Activated naive CD4-positive, alpha-beta T cell treated with anti-CD3 and anti-CD28 coated beads for 36 hours (primary cell): ENCODE measurements at regions not wholly inside any gene's neighbourhood (a gene's known extent, or its start where the extent isn't known, plus 50 kb on each side); places are given as distances from the start of the nearest gene placed in this dataset.

Experiments used
- CTCF ChIA-PET: fragments of 350-600 bp; sonication (Branson Sonifier 250); formaldehyde crosslinking; loops from one replicate; lab custom pipeline; 2021; ENCODE audit warnings: antibody characterized with exemption; lab: Charles Lee
- DNase-seq: peaks from one replicate; pipeline ENCODE4 v3.0.0-alpha.2; 2020
- H3K27ac Mint-ChIP-seq: one replicate; pipeline ENCODE4 v1.8.0; 2021; ENCODE audit warnings: mild to moderate bottlenecking, mixed read lengths
- H3K27me3 Mint-ChIP-seq: one replicate; pipeline ENCODE4 v1.8.0; 2021; ENCODE audit warnings: low read depth, mixed read lengths
- H3K36me3 Mint-ChIP-seq: one replicate; pipeline ENCODE4 v1.8.0; 2021; ENCODE audit warnings: low read depth, mixed read lengths
- H3K4me1 Mint-ChIP-seq: one replicate; pipeline ENCODE4 v1.8.0; 2021; ENCODE audit warnings: low read depth, mixed read lengths
- H3K4me3 Mint-ChIP-seq: one replicate; pipeline ENCODE4 v1.8.0; 2021; ENCODE audit warnings: mild to moderate bottlenecking, moderate library complexity, mixed read lengths
- H3K9me3 Mint-ChIP-seq: one replicate; pipeline ENCODE4 v1.8.0; 2021; ENCODE audit warnings: mixed read lengths
- intact Hi-C: fragments of 100-400 bp; cut with micrococcal nuclease; formaldehyde crosslinking; loops from one replicate; pipeline ENCODE4 v1.15.1; 2023

- intact Hi-C loops = loop anchor here (10.0 kb wide), 1 partner anchor 1272 kb away; no protein-coding TSS in a partner anchor
- Mint-ChIP-seq H3K9me3 (no peaks in the 10 kb centered on the region), H3K27me3 (no peaks in the 10 kb centered on the region), H3K4me3 (no peak overlapping the region), H3K27ac (no peak overlapping the region), H3K36me3 (no peaks in the 10 kb centered on the region), H3K4me1 (peaks cover 10% of the 10 kb centered on the region)
- CTCF ChIA-PET = interaction anchor here (1.9 kb wide), 1 partner anchor 13 kb away, joined by 6 read pairs; no protein-coding TSS in a partner anchor
- no peak for DNase-seq
Observed at GRCh38 chr14:56487090-56487667, 92.4 kb upstream of the TMEM260 start.

GRCh38 chr14:56487761-56488160 is 91.8 kb upstream of the TMEM260 start:
- Mint-ChIP-seq H3K27me3 (no peaks in the 10 kb centered on the region), H3K4me1 (peaks cover 10% of the 10 kb centered on the region), H3K27ac (no peak overlapping the region), H3K36me3 (no peaks in the 10 kb centered on the region), H3K9me3 (no peaks in the 10 kb centered on the region), H3K4me3 (no peak overlapping the region)
- no peak for DNase-seq
- intact Hi-C loops = loop anchor here (10.0 kb wide), 1 partner anchor 1273 kb away; no protein-coding TSS in a partner anchor
- CTCF ChIA-PET = interaction anchor here (1.5 to 1.9 kb wide), 2 partner anchors 11 to 13 kb away, joined by 5 to 6 read pairs; no protein-coding TSS in a partner anchor

- intact Hi-C loops = loop anchor here (10.0 kb wide), 1 partner anchor 1274 kb away; no protein-coding TSS in a partner anchor
- Mint-ChIP-seq H3K4me1 (peaks cover 10% of the 10 kb centered on the region), H3K36me3 (no peaks in the 10 kb centered on the region), H3K4me3 (no peak overlapping the region), H3K27ac (no peak overlapping the region), H3K9me3 (no peaks in the 10 kb centered on the region), H3K27me3 (no peaks in the 10 kb centered on the region)
- CTCF ChIA-PET = interaction anchor here (1.0 to 2.1 kb wide), 4 partner anchors 11 to 709 kb away, joined by 3 to 6 read pairs (median 6); no protein-coding TSS in a partner anchor
- DNase-seq = no peak
Observed at GRCh38 chr14:56488306-56488705, 91.3 kb upstream of the TMEM260 start.

GRCh38 chr14:56490379-56490778 is 89.2 kb upstream of the TMEM260 start:
- CTCF ChIA-PET = interaction anchor here (0.5 to 2.9 kb wide), 45 partner anchors 9 to 1582 kb away, joined by 3 to 15 read pairs (median 4); partner anchors contain the start of gene TMEM260
- no peak for DNase-seq

GRCh38 chr14:56491299-56492285 is 88.0 kb upstream of the TMEM260 start:
- Mint-ChIP-seq H3K27me3 (no peaks in the 10 kb centered on the region), H3K9me3 (no peaks in the 10 kb centered on the region), H3K4me1 (peaks cover 10% of the 10 kb centered on the region), H3K27ac (no peak overlapping the region), H3K36me3 (no peaks in the 10 kb centered on the region), H3K4me3 (no peak overlapping the region)
- peak; percentile 45 for DNase-seq
- intact Hi-C loops = loop anchor here (1.0 to 10.0 kb wide), 6 partner anchors 169 to 1581 kb away; no protein-coding TSS in a partner anchor
- CTCF ChIA-PET = interaction anchor here (0.6 to 2.9 kb wide), 34 partner anchors 10 to 1581 kb away, joined by 3 to 15 read pairs (median 4); partner anchors contain the start of gene TMEM260

More at GRCh38 chr14:56490379-56490778, 89.2 kb upstream of the TMEM260 start:
- peaks cover 10% of the 10 kb centered on the region for H3K4me1 Mint-ChIP-seq
- intact Hi-C loops = loop anchor here (1.0 to 10.0 kb wide), 5 partner anchors 384 to 827 kb away; no protein-coding TSS in a partner anchor
- no peak overlapping the region for H3K27ac Mint-ChIP-seq
- no peak overlapping the region for H3K4me3 Mint-ChIP-seq
- H3K9me3 Mint-ChIP-seq = no peaks in the 10 kb centered on the region
- H3K36me3 Mint-ChIP-seq = no peaks in the 10 kb centered on the region
- H3K27me3 Mint-ChIP-seq = no peaks in the 10 kb centered on the region

- CTCF ChIA-PET = interaction anchor here (0.9 kb wide), 1 partner anchor 192 kb away, joined by 3 read pairs; no protein-coding TSS in a partner anchor
- intact Hi-C loops = loop anchor here (10.0 kb wide), 1 partner anchor 381 kb away; no protein-coding TSS in a partner anchor
Observed at GRCh38 chr14:56494167-56494566, 85.4 kb upstream of the TMEM260 start.

GRCh38 chr14:56498112-56498511 is 81.5 kb upstream of the TMEM260 start:
- Mint-ChIP-seq H3K4me3 (no peak overlapping the region), H3K9me3 (no peaks in the 10 kb centered on the region), H3K27me3 (peaks cover 5% of the 10 kb centered on the region), H3K4me1 (peaks cover 3% of the 10 kb centered on the region), H3K36me3 (no peaks in the 10 kb centered on the region), H3K27ac (no peak overlapping the region)
- intact Hi-C loops = loop anchor here (10.0 kb wide), 1 partner anchor 377 kb away; no protein-coding TSS in a partner anchor
- CTCF ChIA-PET = no interaction called here
- no peak for DNase-seq

More at GRCh38 chr14:56494167-56494566, 85.4 kb upstream of the TMEM260 start:
- no peaks in the 10 kb centered on the region for H3K27me3 Mint-ChIP-seq
- H3K4me3 Mint-ChIP-seq = no peak overlapping the region
- no peaks in the 10 kb centered on the region for H3K9me3 Mint-ChIP-seq
- H3K4me1 Mint-ChIP-seq = peaks cover 10% of the 10 kb centered on the region
- no peak overlapping the region for H3K27ac Mint-ChIP-seq
- no peak for DNase-seq
- H3K36me3 Mint-ChIP-seq = no peaks in the 10 kb centered on the region

GRCh38 chr14:56501909-56502530 is 77.6 kb upstream of the TMEM260 start:
- Mint-ChIP-seq H3K4me3 (no peak overlapping the region), H3K27ac (no peak overlapping the region), H3K9me3 (no peaks in the 10 kb centered on the region), H3K27me3 (peaks cover 5% of the 10 kb centered on the region), H3K36me3 (no peaks in the 10 kb centered on the region), H3K4me1 (peaks cover 3% of the 10 kb centered on the region)
- no peak for DNase-seq
- CTCF ChIA-PET = interaction anchor here (1.3 kb wide), 1 partner anchor 11 kb away, joined by 6 read pairs; no protein-coding TSS in a partner anchor
- intact Hi-C loops = no loop called here

- Mint-ChIP-seq H3K36me3 (no peaks in the 10 kb centered on the region), H3K27ac (no peak overlapping the region), H3K9me3 (no peaks in the 10 kb centered on the region), H3K4me3 (no peak overlapping the region), H3K4me1 (peaks cover 3% of the 10 kb centered on the region), H3K27me3 (peaks cover 5% of the 10 kb centered on the region)
- DNase-seq = no peak
- CTCF ChIA-PET = interaction anchor here (0.7 to 2.1 kb wide), 2 partner anchors 15 to 987 kb away, joined by 5 to 11 read pairs; no protein-coding TSS in a partner anchor
- intact Hi-C loops = no loop called here
Observed at GRCh38 chr14:56505361-56505760, 74.2 kb upstream of the TMEM260 start.

- no peaks in the 10 kb centered on the region for H3K36me3 Mint-ChIP-seq
Observed at GRCh38 chr14:56512521-56512920, 67.1 kb upstream of the TMEM260 start.

GRCh38 chr14:56514663-56515371 is 64.8 kb upstream of the TMEM260 start:
- CTCF ChIA-PET = no interaction called here
- DNase-seq = peak; percentile 17
- H3K4me1 Mint-ChIP-seq = peaks cover 5% of the 10 kb centered on the region
- H3K27me3 Mint-ChIP-seq = peaks cover 12% of the 10 kb centered on the region
- intact Hi-C loops = no loop called here
- no peaks in the 10 kb centered on the region for H3K9me3 Mint-ChIP-seq
- no peaks in the 10 kb centered on the region for H3K36me3 Mint-ChIP-seq
- no peak overlapping the region for H3K27ac Mint-ChIP-seq
- H3K4me3 Mint-ChIP-seq = no peak overlapping the region

More at GRCh38 chr14:56512521-56512920, 67.1 kb upstream of the TMEM260 start:
- Mint-ChIP-seq H3K9me3 (no peaks in the 10 kb centered on the region), H3K4me3 (no peak overlapping the region), H3K4me1 (peaks cover 5% of the 10 kb centered on the region), H3K27ac (no peak overlapping the region), H3K27me3 (peaks cover 4% of the 10 kb centered on the region)
- DNase-seq = no peak
- intact Hi-C loops = no loop called here
- CTCF ChIA-PET = no interaction called here
